Stimulated activated CD4-positive, alpha-beta T cell treated with anti-CD3 and anti-CD28 coated beads, TNF-alpha, amount 100 ng/mL, for 4 hours (primary cell): ENCODE measurements at regions not wholly inside any gene's neighbourhood (a gene's known extent, or its start where the extent isn't known, plus 50 kb on each side); places are given as distances from the start of the nearest gene placed in this dataset.
"Not testable (repeated sequence)": the region's sequence is repeated elsewhere in the genome, so short reads cannot be mapped to it uniquely, and the experiment has no call there.

Experiments
- DNase-seq, 3 experiments: peaks; one replicate each; pipeline ENCODE4 v3.0.0-alpha.2; 2020; ENCODE audit warnings: low read depth in 3 of 3

DNA sequence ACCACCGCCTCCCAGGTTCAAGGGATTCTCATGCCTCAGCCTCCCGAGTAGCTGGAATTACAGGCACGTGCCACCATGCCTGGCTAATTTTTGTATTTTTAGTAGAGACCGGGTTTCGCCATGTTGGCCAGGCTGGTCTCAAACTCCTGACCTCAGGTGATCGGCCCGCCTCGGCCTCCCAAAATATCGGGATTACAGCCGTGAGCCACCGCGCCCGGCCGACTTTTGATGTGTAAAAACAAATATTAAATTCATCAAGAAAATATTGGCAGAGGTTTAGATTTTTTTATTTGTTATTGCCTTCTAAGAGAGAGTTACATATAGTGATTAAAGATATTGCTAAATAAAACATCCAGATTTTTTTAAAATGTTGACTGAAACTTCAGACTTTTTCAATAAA is 390.8 kb upstream of the SLC10A2 start:
- not testable (repeated sequence) for DNase-seq

DNA sequence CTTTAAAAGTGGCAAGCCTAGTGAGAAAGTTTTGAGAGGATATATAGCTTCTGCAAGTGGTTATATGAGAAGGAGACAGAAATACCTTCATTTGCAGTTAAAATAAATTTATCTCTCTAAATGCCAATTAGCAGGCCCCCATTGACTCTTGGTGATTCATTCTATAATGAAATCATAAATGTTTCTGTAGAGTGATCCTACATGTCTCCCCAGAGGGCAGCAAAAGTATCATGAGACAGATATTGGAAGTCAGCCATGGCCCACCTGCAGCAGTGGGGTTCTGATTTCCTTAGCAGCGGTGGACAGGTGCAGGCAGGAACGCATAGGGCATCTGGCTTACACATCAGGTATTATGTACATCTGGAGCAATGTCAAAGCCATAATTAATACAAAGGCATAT is 385.4 kb upstream of the SLC10A2 start:
- no peak for DNase-seq

DNA sequence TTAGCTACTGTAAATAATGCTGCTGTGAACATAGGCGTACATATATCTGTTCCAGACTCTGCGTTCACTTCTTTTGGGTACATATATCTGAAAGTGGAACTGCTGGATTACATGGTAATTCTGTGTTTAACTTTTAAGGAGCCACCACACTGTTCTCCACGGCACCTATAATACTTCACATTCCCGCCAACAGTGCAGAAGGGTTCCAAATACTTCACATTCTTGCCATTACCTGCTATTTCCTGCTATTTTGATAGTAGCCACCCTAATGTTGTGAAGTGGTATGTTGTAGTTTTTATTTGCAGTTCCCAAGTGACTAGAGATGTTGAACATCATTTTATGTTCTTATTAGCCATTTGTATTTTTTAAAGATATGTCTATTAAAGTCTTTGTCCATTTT is 377.4 kb upstream of the SLC10A2 start:
- DNase-seq = no peak

DNA sequence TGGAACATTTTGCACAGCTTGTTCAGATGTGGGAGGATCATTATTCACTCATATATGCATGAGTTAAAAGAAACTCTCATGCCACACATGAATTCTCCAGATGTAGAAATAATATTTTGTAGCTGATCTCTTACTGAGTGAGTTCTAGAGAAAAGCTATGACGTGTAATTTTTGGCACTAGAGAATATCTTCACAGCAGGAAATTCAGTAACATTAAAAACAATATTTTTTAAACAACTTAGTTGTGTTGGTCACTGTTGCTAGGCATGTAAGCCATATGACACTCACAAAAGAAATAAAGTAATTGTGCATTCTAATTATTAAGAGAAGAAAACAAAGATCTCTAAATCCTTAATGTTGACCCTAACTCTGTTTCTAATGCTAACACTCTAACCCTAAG is 371.4 kb upstream of the SLC10A2 start:
- DNase-seq = no peak

DNA sequence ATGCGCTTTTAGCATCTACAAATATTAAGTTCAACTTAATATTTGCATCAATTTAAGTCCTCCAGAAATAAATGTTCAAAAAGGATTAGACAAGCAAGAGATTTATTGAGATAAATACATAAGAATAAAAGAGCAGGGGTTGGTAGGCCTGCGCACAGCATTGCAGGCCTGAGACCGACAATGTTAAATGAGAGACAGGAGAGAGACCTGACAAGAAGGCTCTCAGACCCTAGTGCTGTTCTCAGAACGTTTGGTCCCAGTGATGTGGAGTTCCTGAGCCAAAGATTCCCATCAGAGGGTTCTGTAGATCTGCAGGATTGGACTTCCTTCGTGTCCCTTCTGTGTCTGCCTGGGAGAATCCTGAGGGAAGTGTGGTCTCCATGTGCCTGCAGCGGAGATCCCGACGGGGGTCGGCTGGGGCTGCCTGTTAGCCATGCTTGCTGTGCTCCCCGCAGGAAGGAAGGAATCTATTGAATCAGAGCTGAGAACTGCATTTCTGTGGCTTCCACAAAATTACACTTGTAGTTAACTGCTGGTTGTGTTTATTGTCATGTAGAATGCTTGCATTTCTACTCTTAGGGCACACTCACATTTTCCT is 369.9 kb upstream of the SLC10A2 start:
- DNase-seq = no peak

DNA sequence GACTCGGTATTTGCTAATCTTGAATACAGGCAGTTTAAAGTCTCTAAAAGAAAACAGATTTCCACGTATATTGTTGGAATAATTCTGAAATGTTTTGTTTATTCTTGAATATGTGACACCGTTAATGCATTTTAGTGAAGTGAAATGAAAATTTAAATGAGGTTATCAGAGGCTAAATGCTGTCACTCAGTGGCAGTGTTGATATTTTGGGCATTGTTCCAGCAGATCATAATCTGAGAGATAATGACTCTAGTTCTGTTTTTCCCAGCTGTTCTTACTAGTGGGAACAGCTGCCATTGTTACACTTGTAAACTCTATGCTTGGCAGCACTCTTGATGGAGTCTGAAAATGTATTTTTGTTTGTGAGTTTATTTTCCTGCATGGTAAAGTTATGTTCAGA is 365.6 kb upstream of the SLC10A2 start:
- DNase-seq = no peak

DNA sequence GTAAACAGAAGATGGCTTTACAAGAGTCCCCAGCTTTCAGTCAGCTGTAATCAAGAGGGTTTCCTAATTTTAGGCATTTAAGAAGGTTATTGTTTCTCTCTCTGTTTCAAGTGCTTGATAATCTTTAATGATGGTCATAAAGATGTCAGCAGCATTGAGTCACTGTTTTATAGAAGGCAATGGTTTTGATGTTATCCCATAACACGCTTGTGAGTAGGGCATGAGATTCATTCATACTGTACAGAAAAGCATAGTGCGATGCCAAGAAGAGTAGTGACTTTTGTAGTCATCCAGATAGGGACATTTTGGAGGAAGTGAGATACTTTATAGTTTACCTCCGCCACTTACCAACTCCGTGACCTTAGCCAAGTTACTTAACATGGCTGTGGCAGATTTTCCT is 364.2 kb upstream of the SLC10A2 start:
- DNase-seq = no peak

DNA sequence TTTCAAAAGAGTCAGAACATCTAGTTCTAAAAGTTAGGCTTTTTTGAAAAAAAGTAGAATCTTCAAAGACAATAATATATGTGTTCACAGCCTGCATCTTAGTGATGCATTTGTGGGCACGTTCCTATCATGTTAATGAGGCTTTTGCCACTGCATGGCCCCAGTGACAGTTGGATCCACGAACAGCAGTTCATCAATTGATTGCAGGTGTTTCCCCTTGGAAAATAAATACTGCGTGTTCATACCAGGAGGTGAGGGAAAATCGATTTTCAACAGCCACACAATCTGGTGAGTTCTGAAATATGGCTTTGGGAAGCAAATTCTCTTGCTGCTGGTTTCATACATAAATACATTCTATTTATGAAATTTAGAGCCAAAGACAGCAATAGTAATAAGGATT is 343.8 kb upstream of the SLC10A2 start:
- no peak for DNase-seq

DNA sequence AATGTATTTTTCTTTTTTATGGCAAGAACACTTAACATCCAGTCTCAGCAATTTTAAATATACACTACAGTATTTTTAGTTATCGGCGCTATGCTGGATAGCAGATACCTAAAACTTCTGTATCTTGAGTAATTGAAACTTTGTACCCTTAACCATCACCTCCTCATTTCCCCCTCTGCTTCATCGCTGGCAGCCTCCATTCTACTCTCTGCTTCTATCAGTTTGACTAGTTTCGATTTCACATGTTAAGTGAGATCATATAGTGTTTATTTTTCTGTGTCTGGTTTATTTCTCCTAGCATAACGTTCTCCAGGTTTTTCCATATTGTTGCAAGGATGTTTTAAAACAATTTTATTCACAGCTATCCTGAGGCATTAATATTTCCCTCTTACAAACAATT is 340.8 kb upstream of the SLC10A2 start:
- no peak for DNase-seq

DNA sequence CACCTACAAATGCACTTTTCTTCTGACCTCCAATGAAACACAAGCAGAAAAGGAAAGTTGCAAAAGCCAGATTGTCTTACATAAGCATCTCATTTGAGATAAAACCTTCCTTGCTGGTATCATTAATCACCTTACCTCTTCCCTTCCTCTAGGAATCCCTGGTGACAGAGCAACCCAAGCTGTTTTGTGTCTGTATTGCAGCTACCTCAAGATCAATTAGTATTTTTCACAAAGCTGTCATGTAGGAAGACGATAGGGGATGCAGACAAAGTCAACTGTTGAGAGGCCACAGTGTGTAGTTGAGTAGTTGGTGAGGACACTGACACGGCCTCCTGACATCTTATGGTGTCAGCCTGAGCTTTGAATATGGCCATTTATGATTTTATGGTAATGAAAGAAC is 339.1 kb upstream of the SLC10A2 start:
- DNase-seq = no peak

DNA sequence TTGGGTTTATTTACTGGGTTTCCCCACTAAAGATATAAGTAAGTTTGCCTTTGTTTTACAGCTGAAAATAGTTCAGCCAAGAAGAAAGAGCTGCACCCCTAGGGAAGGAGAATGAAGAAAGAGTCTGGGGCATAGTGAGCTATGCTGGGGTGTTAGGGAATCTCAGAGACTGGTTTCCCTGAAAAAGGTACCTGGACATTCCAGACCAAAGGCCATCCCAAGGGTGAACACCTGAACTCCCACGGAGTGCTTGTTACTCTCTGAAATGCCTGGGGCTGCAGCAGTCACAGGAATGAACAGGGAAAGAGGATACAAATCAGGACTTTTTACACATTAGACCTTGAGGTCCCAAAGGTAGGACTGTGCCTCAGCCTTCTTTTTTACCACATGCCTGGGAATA is 337.6 kb upstream of the SLC10A2 start:
- no peak for DNase-seq

DNA sequence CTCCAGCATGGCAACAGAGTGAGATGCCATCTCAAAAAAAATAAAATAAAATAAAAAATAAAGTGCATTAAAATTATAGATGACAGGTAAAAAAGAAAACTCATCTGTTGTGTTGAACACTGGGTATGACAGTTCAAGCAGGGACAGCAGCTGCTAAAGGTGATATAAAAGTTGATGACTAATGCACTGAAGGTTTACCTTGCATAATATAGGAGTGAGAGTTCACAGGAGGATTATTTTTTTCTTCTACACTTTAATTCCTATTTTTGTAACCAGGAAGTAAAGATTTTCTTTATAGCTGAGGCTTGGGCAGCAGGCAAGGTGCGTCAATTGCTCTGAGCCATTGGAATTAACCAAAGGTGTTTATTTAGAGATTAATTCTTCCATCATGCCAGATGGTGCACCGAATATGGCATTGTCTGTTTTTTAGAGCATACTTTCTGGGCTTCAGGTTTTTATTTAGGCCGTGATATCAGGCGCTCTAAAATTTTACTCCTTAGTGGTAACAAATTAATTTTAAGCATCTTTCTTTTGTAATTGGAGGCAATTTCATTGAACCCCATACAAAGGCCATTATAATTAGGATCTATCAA is 337.0 kb upstream of the SLC10A2 start:
- DNase-seq = no peak

DNA sequence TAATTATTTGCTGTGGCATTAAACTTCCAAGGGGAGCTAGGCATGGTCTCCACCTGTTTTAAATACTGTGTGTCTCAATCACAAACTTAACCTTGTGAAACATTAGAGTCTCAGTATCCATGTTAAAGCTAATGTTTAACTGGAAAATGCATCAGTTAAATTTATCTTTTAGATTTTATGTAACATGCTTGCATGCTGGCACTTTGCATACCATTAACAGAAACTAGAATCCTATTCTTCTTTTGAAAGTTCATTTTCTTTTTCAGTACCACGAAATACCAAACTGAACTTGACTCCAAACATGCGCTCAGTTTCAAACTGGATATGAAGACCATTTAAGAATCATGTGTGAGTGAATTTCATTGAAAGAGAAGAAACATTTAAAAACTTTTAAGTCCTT is 328.9 kb upstream of the SLC10A2 start:
- DNase-seq = no peak

DNA sequence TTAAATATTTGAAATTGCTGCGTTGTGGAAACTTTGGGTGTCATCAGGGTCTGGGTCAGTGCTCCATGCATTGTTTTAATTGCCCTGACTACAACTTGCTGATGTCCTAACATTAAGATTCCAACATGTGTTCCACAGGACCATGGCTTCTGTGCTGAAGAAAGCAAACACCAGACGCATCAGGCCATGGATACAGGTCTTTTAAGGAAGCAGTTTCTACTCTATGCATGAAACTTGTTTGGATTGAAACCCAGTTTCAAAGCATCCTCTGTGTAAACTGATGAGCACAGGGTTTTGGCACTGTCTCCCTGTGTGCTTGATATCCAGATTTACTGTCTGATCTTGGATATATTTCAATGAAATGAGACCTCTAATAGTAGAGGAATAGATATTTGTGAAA is 328.4 kb upstream of the SLC10A2 start:
- no peak for DNase-seq

DNA sequence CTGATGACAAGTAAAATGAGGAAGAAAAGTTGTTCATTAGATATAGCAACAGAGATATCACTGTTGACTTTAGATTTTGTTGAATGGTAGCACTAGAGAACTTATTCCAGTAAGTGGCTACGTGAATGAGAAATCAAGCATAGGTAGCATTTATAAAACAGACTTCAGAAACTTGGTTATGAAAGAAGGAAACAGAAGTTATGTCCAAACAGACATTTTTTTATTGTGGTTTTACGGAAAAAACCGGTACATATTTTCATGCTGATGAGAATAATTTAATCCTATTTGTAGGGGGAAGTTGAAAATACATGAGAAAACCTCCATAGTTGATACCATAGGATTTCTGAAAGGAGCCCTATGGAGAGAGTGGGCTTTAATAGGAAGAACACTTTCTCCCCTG is 325.7 kb upstream of the SLC10A2 start:
- no peak for DNase-seq

DNA sequence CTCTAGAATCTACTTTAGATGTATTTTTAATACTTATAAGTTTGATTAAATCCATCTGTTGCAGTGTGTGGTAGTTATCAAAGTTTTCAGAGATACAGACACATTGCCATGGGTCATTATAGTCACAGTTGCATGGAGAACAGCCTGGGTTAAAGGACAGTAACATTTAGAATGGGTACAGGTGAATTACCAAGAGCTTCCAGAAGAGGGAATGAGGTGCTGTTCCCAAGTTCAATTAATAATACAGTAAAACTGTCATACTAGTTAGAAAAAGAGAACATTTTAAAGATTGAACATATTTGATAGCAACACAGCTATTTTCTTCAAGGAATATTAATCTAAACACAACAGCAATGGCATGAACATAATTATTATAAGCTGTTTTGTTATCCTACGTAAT is 322.6 kb upstream of the SLC10A2 start:
- DNase-seq = no peak

DNA sequence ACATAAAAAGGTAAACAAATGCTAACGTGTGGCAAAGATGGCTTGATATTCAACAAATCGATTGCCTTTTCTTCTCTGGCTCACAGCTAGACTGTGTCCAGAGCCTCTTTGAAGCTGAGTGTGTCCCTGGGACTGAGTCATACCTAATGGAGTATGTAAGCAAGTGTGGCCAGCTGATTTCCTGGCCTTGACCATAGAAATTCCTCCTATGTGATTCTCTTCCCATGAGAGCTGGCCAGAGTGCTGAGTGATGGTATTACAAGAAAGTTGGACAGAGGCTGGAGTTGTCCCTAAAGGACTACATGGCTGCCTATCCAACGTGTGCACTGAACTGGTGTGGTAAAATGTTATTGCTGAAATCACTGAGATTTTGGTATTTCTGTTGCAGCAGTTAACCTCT is 320.1 kb upstream of the SLC10A2 start:
- no peak for DNase-seq

DNA sequence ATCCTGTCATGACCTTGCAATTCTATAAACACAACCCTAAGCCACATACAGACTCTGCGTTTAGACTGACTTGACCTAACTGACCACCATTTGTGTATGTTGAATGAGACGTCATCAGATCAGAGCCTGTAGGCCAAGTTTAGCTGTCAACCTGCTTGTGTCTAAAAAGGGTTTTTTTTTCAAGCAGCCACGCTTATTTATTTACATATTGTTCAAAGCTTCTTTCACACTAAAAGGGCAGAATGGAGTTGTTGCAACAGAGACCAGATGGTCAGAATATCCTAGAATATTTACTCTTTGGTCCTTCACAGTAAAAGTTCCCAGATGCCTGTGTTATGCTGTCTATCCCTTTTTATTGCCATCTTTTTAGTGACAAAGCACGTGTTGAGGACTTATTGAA is 307.7 kb upstream of the SLC10A2 start:
- no peak for DNase-seq

DNA sequence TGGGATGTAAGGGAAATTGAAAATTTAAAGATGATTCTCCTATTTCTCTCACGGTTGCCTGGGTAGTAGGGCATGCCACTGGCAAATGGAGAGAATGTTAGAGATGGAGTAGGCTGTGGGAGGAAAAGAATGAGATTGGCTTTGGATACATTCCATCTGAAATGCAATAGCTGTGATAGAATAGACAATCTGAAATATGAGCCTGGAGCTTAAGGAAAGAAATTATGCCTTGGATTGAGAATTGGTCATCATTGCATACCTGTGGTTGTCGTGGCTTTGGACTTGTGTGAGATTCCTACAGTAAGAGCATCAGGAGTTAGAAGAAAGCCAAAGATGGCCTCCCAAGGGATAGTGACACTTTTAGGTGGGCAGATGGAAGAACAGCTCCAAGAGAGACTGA is 305.1 kb upstream of the SLC10A2 start:
- no peak for DNase-seq

DNA sequence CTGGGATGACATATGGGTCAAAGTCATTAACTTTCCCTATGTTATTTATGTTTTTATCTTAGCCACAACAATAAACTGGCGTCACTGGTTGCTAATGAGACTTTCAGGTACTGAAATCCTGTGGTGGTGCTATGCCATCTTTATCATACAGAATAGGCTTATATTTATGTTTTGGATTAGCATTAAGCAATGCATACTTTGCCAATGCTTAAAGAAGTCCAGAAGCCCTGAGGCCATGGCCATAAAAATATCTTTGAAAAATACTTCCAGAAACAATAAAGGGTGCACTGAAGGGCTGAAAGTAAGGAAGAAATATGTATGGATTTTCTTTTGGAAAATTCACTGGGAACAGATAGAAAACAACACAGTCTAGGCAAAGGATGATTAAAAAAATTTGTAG is 304.6 kb upstream of the SLC10A2 start:
- DNase-seq = no peak

DNA sequence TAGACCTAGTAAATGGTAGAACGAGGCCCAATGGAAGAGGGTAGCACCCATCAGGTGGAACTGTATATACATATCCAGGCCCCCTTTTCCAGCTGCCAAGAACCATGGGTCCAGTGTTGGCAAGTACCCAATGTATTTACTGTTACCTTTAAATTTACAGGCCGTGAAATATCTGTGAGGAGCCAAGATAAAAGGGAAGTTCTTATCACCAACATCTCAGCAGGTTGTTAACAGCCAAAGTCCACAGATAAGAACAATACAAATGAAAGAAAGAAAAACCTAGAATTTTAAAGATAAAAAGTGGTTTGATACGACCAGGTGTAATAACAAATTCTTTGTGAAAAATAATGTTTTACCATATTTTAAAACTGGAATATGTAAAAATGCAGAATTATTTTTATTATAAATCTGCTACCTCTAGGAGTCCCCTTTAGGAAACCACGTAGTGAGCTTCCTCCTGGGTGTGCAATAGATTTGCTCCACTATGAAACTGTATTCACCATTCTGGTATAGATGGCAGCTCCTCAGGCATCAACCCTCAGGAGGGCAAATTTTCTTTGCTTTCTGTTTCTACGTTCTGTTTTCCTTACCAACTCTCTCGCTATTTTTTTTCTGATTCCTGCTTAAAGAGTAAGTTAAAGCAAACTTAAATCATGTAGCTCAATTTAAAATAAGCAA is 292.2 kb upstream of the SLC10A2 start:
- DNase-seq = no peak

DNA sequence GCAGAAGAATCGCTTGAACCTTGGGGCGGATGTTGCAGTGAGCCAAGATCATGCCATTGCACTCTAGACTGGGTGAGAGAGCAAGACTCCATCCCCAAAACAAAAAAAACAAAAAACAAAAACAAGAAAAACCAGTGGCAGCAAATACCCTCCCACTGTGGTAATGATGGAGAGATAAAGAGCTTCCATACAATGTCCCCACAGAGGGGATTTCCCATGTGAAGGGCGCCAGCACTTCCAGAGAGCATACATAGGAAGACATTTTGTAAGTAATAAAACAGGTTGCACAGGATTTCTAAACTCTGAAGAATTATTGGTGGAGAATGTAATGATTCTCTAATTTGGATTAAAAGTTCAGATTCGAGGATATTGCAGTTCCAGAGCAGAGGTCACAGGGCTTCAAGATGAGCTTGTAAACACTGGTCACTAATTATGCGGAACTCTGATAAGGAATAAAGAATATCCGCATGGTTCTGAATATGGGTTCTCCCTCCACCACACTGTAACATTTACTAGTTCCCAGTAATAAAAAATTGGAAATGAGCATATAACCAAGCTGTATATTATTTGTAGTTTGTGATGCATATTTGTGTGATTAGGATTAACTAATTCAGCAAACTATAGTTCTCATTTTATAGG is 290.1 kb upstream of the SLC10A2 start:
- DNase-seq = no peak

DNA sequence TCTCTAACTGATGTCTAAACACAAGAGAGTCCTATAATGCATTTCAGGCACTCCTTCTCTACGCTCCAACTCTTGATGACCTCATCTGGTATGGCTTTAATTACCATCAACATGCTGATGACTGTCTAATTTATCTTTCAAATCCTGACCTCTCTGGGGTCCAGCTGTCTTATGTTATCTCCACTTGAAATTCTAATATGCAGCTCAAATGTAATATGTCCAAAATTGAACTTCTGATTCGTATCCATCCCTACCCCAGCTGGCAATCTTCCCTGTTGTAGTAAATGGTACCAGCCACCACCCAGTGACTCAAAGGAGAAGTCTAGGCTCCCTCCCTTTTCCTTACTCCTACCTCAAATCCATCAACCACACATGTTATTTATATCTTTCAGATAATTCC is 288.0 kb upstream of the SLC10A2 start:
- no peak for DNase-seq
